Osteoblast (primary cell): ENCODE measurements at regions not wholly inside any gene's neighbourhood (a gene's known extent, or its start where the extent isn't known, plus 50 kb on each side); places are given as distances from the start of the nearest gene placed in this dataset.

Experiments
- DNase-seq: peaks from one replicate; pipeline ENCODE4 v3.0.0; 2011; ENCODE audit warnings: low spot score, mixed read lengths; ENCODE audit not compliant: insufficient read length; ENCODE audit errors: missing footprints
- H2AFZ ChIP-seq: 2 replicates; pipeline ENCODE4 v1.6.0; 2011; ENCODE audit warnings: mild to moderate bottlenecking, low read length
- H3K27ac ChIP-seq: 2 replicates; pipeline ENCODE4 v1.5.1; 2011; ENCODE audit warnings: mild to moderate bottlenecking, low read depth, low read length, moderate library complexity
- H3K27me3 ChIP-seq: 2 replicates; pipeline ENCODE4 v1.6.0; 2012; ENCODE audit warnings: mild to moderate bottlenecking, control low read depth, inconsistent platforms, low read length, moderate library complexity; ENCODE audit not compliant: insufficient read depth
- H3K36me3 ChIP-seq: 2 replicates; pipeline ENCODE4 v1.5.1; 2011; ENCODE audit warnings: mild to moderate bottlenecking, low read length, control low read depth, moderate library complexity; ENCODE audit not compliant: insufficient read depth
- H3K4me1 ChIP-seq: 2 replicates; pipeline ENCODE4 v1.5.1; 2011; ENCODE audit warnings: mild to moderate bottlenecking, low read length, control low read depth, moderate library complexity; ENCODE audit not compliant: insufficient read depth
- H3K4me2 ChIP-seq: 2 replicates; pipeline ENCODE4 v1.6.0; 2011; ENCODE audit warnings: mild to moderate bottlenecking, low read length; ENCODE audit not compliant: insufficient read depth
- H3K4me3 ChIP-seq: fragments of 200-600 bp; sonication (generic); 3 replicates; pipeline ENCODE4 v1.5.1; 2012; ENCODE audit warnings: mild to moderate bottlenecking, low read length, inconsistent platforms; ENCODE audit not compliant: insufficient read depth
- H3K79me2 ChIP-seq: 2 replicates; pipeline ENCODE4 v1.6.0; 2012; ENCODE audit warnings: mild to moderate bottlenecking, low read length, control low read depth, inconsistent platforms; ENCODE audit not compliant: insufficient read depth
- H3K9me3 ChIP-seq: 2 replicates; pipeline ENCODE4 v1.5.1; 2011; ENCODE audit warnings: low read depth, low read length, control low read depth
- H4K20me1 ChIP-seq: 2 replicates; pipeline ENCODE4 v1.6.0; 2012; ENCODE audit warnings: mild to moderate bottlenecking, low read length, control low read depth; ENCODE audit not compliant: insufficient read depth
- TF ChIP-seq, protein P1 (sequence below): IDR thresholded peaks from 2 replicates; pipeline ENCODE4 v1.5.1; 2011; ENCODE audit warnings: mild to moderate bottlenecking, low read depth, low read length, moderate library complexity; ENCODE audit errors: extremely low read depth

DNA sequence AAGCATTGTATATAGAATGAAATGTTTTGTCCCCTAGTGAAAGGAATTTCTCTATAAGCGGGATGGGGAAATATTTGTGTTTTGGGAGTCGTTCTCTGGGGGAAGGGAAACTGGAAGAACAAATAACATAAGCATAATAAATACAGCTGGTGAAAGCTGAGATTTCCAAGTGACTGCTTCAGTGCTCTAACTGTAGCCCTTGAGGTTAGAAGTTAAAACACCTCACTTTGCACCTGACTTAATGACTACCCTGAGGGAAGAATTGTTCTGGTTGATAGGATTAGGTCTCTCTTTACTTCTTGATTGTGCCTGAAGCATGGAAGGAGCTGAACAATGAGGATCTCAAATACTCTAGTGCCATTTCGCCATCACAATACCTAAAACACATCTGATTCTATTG lies 307.4 kb downstream of the MAN2A1 start:
- TF ChIP-seq, protein P1, sequence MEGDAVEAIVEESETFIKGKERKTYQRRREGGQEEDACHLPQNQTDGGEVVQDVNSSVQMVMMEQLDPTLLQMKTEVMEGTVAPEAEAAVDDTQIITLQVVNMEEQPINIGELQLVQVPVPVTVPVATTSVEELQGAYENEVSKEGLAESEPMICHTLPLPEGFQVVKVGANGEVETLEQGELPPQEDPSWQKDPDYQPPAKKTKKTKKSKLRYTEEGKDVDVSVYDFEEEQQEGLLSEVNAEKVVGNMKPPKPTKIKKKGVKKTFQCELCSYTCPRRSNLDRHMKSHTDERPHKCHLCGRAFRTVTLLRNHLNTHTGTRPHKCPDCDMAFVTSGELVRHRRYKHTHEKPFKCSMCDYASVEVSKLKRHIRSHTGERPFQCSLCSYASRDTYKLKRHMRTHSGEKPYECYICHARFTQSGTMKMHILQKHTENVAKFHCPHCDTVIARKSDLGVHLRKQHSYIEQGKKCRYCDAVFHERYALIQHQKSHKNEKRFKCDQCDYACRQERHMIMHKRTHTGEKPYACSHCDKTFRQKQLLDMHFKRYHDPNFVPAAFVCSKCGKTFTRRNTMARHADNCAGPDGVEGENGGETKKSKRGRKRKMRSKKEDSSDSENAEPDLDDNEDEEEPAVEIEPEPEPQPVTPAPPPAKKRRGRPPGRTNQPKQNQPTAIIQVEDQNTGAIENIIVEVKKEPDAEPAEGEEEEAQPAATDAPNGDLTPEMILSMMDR = no peak

GRCh38 chr5:109998208-109998607 lies 308.5 kb downstream of the MAN2A1 start:
- Histone ChIP-seq H3K4me3 (no peak overlapping the region), H3K27me3 (no peaks in the 10 kb centered on the region), H3K4me2 (no peak overlapping the region), H3K36me3 (no peaks in the 10 kb centered on the region), H3K4me1 (peaks cover 9% of the 10 kb centered on the region), H3K9me3 (no peaks in the 10 kb centered on the region), H2AFZ (no peak overlapping the region), H3K79me2 (no peaks in the 10 kb centered on the region), H4K20me1 (no peaks in the 10 kb centered on the region), H3K27ac (no peak overlapping the region)
- TF ChIP-seq, protein P1 = no peak
- DNase-seq = no peak

More for the DNA sequence above, 307.4 kb downstream of the MAN2A1 start:
- H3K4me3 ChIP-seq = no peak overlapping the region
- H3K9me3 ChIP-seq = no peaks in the 10 kb centered on the region
- no peaks in the 10 kb centered on the region for H3K36me3 ChIP-seq
- H3K4me2 ChIP-seq = no peak overlapping the region
- no peaks in the 10 kb centered on the region for H3K79me2 ChIP-seq
- H3K4me1 ChIP-seq = peaks cover 9% of the 10 kb centered on the region
- H4K20me1 ChIP-seq = no peaks in the 10 kb centered on the region
- H3K27me3 ChIP-seq = no peaks in the 10 kb centered on the region
- no peak overlapping the region for H2AFZ ChIP-seq
- H3K27ac ChIP-seq = no peak overlapping the region
- no peak for DNase-seq

DNA sequence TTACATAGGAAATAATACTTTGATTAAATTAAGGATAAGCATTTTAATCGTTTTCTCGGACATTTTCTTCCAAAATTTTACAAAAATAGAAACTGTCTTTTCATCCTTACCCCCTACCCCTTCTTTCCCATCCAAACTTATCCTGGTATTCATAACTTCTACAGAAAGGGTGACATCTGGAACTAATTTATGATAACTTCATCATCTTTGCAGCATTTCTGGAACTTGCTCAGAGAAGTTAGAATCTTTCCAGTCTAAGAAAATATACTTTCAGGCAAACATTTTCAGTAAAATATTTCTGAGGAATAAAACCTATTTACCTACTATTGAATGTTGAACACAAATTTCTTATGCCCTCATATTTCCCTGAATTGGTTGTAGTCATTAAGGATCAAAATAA lies 309.0 kb downstream of the MAN2A1 start:
- Histone ChIP-seq H3K36me3 (no peaks in the 10 kb centered on the region), H3K4me2 (no peak overlapping the region), H3K27ac (no peak overlapping the region), H3K9me3 (no peaks in the 10 kb centered on the region), H4K20me1 (no peaks in the 10 kb centered on the region), H3K4me3 (no peak overlapping the region), H3K4me1 (peaks cover 9% of the 10 kb centered on the region), H3K79me2 (no peaks in the 10 kb centered on the region), H2AFZ (no peak overlapping the region), H3K27me3 (no peaks in the 10 kb centered on the region)
- TF ChIP-seq, protein P1 = no peak
- DNase-seq = no peak

DNA sequence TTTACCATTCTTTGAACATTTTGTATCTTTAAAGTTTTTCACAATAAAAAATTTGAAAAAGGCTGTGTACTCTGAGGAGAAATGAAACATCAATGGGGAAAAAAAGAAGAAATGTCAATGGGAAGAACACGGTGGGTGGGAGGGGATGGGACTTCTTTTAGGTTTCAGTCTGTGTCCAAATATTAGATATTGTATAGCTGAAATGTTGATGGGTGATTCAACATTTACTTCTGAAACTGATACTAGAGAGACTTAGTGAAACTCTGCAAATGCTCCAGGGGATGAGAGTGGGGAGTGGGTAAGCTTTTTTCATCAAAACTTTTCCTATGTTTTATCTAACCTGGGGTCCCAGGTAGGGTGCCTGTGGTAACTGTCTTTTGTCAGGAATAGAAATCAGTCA lies 311.9 kb downstream of the MAN2A1 start:
- Histone ChIP-seq H3K27ac (no peak overlapping the region), H4K20me1 (no peaks in the 10 kb centered on the region), H3K79me2 (no peaks in the 10 kb centered on the region), H3K36me3 (no peaks in the 10 kb centered on the region), H3K9me3 (no peaks in the 10 kb centered on the region), H2AFZ (no peak overlapping the region), H3K4me1 (peaks cover 9% of the 10 kb centered on the region), H3K27me3 (no peaks in the 10 kb centered on the region), H3K4me2 (no peak overlapping the region), H3K4me3 (no peak overlapping the region)
- DNase-seq = no peak
- TF ChIP-seq, protein P1 = no peak
